ENCODE measurements at regions not wholly inside any gene's neighbourhood (a gene's known extent, or its start where the extent isn't known, plus 50 kb on each side); places are given as distances from the start of the nearest gene placed in this dataset.
A peak's percentile ranks its signal among the peaks of the same experiment; 100 is the strongest.

- TF ChIP-seq CTCF (IDR thresholded peaks at IDR 0.05) (peak; percentile 67 to 77 (median 69)), POLR2A (IDR thresholded peaks at IDR 0.05) (no peak)
Measured at GRCh38 chr1:55277377-55278130, 62.4 kb upstream of the USP24 start.

Measured in ovary (tissue), 3 donors.